OCI-LY1 (cell line): ENCODE measurements at regions not wholly inside any gene's neighbourhood (a gene's known extent, or its start where the extent isn't known, plus 50 kb on each side); places are given as distances from the start of the nearest gene placed in this dataset.

ENCODE experiments used
- H2AFZ ChIP-seq: fragments of 200-600 bp; sonication (generic), shearing (Covaris generic); 2 replicates; pipeline ENCODE4 v1.6.0; 2014; ENCODE audit warnings: antibody characterized with exemption, mild to moderate bottlenecking, low read length
- H3F3A ChIP-seq: fragments of 200-600 bp; sonication (generic), shearing (Covaris generic); 2 replicates; pipeline ENCODE4 v1.6.0; 2014; ENCODE audit warnings: mild to moderate bottlenecking, antibody characterized with exemption, low read length, moderate library complexity; ENCODE audit not compliant: insufficient read depth
- H3K27ac ChIP-seq: fragments of 200-600 bp; sonication (generic); 2 replicates; pipeline ENCODE4 v1.5.1; 2014; ENCODE audit warnings: low read length, mixed run types, mild to moderate bottlenecking, low read depth; ENCODE audit not compliant: poor library complexity, severe bottlenecking
- H3K27me3 ChIP-seq: fragments of 200-600 bp; sonication (generic); 2 replicates; pipeline ENCODE4 v1.6.0; 2014; ENCODE audit warnings: antibody characterized with exemption, mild to moderate bottlenecking, low read length, moderate library complexity; ENCODE audit not compliant: insufficient read depth
- H3K36me3 ChIP-seq: fragments of 200-600 bp; sonication (generic); 2 replicates; pipeline ENCODE4 v1.6.1; 2014; ENCODE audit warnings: mild to moderate bottlenecking, antibody characterized with exemption, low read length, moderate library complexity, mixed read lengths; ENCODE audit not compliant: insufficient read depth
- H3K4me1 ChIP-seq: fragments of 200-600 bp; sonication (generic); 2 replicates; pipeline ENCODE4 v1.5.1; 2014; ENCODE audit warnings: mild to moderate bottlenecking, low read length, moderate library complexity; ENCODE audit not compliant: insufficient read depth, severe bottlenecking
- H3K4me2 ChIP-seq: fragments of 200-600 bp; sonication (generic), shearing (Covaris generic); 2 replicates; pipeline ENCODE4 v1.6.1; 2014; ENCODE audit warnings: low read length
- H3K4me3 ChIP-seq: fragments of 200-600 bp; sonication (generic); 2 replicates; pipeline ENCODE4 v1.5.1; 2014; ENCODE audit warnings: low read length, low read depth, mild to moderate bottlenecking, mixed read lengths; ENCODE audit not compliant: poor library complexity, severe bottlenecking
- H3K79me2 ChIP-seq: fragments of 200-600 bp; shearing (Covaris generic); 2 replicates; pipeline ENCODE4 v1.6.1; 2016; ENCODE audit warnings: mixed run types, low read length, mixed read lengths; ENCODE audit not compliant: insufficient read depth
- H3K9ac ChIP-seq: fragments of 200-600 bp; sonication (generic), shearing (Covaris generic); 2 replicates; pipeline ENCODE4 v1.6.1; 2014; ENCODE audit warnings: mild to moderate bottlenecking, low read length, mixed read lengths
- H3K9me2 ChIP-seq: fragments of 200-600 bp; sonication (generic), shearing (Covaris generic); 2 replicates; pipeline ENCODE4 v1.6.1; 2014; ENCODE audit warnings: low read depth, mild to moderate bottlenecking, low read length, mixed read lengths
- H3K9me3 ChIP-seq: fragments of 200-600 bp; shearing (Covaris generic); 2 replicates; pipeline ENCODE4 v1.6.1; 2014; ENCODE audit warnings: low read length, mixed read lengths
- H4K20me1 ChIP-seq: fragments of 200-600 bp; sonication (generic), shearing (Covaris generic); 2 replicates; pipeline ENCODE4 v1.6.0; 2016; ENCODE audit warnings: mild to moderate bottlenecking, low read length; ENCODE audit not compliant: insufficient read depth
- CTCF ChIP-seq: fragments of 200-600 bp; sonication (generic), shearing (Covaris generic); IDR thresholded peaks from 2 replicates; pipeline ENCODE4 v1.5.1; 2017; ENCODE audit warnings: mild to moderate bottlenecking, antibody characterized with exemption, low read length, moderate library complexity, mixed read lengths
- EZH2 ChIP-seq: fragments of 200-600 bp; sonication (generic), shearing (Covaris generic); IDR thresholded peaks from 2 replicates; pipeline ENCODE4 v1.8.0; 2017; ENCODE audit warnings: borderline replicate concordance, mixed run types, mild to moderate bottlenecking, antibody characterized with exemption, low read length, moderate library complexity, mixed read lengths

GRCh38 chr4:108361446-108361820 is 192.7 kb upstream of the LEF1 start:
- H3K27ac ChIP-seq, result no peak overlapping the region
- no peaks in the 10 kb centered on the region for H3K79me2 ChIP-seq
- no peak overlapping the region for H3K4me3 ChIP-seq
- no peaks in the 10 kb centered on the region for H3K9me3 ChIP-seq
- H3K9ac ChIP-seq, result no peak overlapping the region
- no peak for TF ChIP-seq CTCF
- no peak for TF ChIP-seq EZH2
- H3K27me3 ChIP-seq, result peaks cover 5% of the 10 kb centered on the region; the same call in 1 of the 2 replicates
- H4K20me1 ChIP-seq, result no peaks in the 10 kb centered on the region
- H3K36me3 ChIP-seq, result no peaks in the 10 kb centered on the region
- no peak overlapping the region for H3K4me2 ChIP-seq
- H3K9me2 ChIP-seq, result no peaks in the 10 kb centered on the region
- no peaks in the 10 kb centered on the region for H3K4me1 ChIP-seq
- no peak overlapping the region for H2AFZ ChIP-seq
- H3F3A ChIP-seq, result no peaks in the 10 kb centered on the region

GRCh38 chr4:108360754-108361445 is 192.2 kb upstream of the LEF1 start:
- peaks cover 5% of the 10 kb centered on the region; the same call in 1 of the 2 replicates for H3K27me3 ChIP-seq
- no peaks in the 10 kb centered on the region for H3F3A ChIP-seq
- H3K79me2 ChIP-seq, result no peaks in the 10 kb centered on the region
- no peaks in the 10 kb centered on the region for H3K9me3 ChIP-seq
- H3K36me3 ChIP-seq, result no peaks in the 10 kb centered on the region
- H4K20me1 ChIP-seq, result no peaks in the 10 kb centered on the region
- H3K4me1 ChIP-seq, result no peaks in the 10 kb centered on the region
- H3K27ac ChIP-seq, result no peak overlapping the region
- H3K9me2 ChIP-seq, result no peaks in the 10 kb centered on the region
- no peak overlapping the region for H3K4me2 ChIP-seq
- no peak overlapping the region for H2AFZ ChIP-seq
- no peak overlapping the region for H3K4me3 ChIP-seq
- no peak overlapping the region for H3K9ac ChIP-seq
- no peak for TF ChIP-seq CTCF
- no peak for TF ChIP-seq EZH2

GRCh38 chr4:108359986-108360681 is 191.4 kb upstream of the LEF1 start:
- no peaks in the 10 kb centered on the region for H3F3A ChIP-seq
- peaks cover 5% of the 10 kb centered on the region; the same call in 1 of the 2 replicates for H3K27me3 ChIP-seq
- no peak overlapping the region for H2AFZ ChIP-seq
- H3K9me2 ChIP-seq, result no peaks in the 10 kb centered on the region
- no peaks in the 10 kb centered on the region for H3K79me2 ChIP-seq
- H3K4me3 ChIP-seq, result no peak overlapping the region
- TF ChIP-seq EZH2, result no peak
- TF ChIP-seq CTCF, result no peak
- no peak overlapping the region for H3K4me2 ChIP-seq
- H3K9ac ChIP-seq, result no peak overlapping the region
- no peaks in the 10 kb centered on the region for H3K36me3 ChIP-seq
- no peak overlapping the region for H3K27ac ChIP-seq
- no peaks in the 10 kb centered on the region for H3K9me3 ChIP-seq
- no peaks in the 10 kb centered on the region for H4K20me1 ChIP-seq
- H3K4me1 ChIP-seq, result no peaks in the 10 kb centered on the region
